ENCODE measurements at regions not wholly inside any gene's neighbourhood (a gene's known extent, or its start where the extent isn't known, plus 50 kb on each side); places are given as distances from the start of the nearest gene placed in this dataset.
"Not testable (repeated sequence)": the region's sequence is repeated elsewhere in the genome, so short reads cannot be mapped to it uniquely, and the experiment has no call there.

DNA sequence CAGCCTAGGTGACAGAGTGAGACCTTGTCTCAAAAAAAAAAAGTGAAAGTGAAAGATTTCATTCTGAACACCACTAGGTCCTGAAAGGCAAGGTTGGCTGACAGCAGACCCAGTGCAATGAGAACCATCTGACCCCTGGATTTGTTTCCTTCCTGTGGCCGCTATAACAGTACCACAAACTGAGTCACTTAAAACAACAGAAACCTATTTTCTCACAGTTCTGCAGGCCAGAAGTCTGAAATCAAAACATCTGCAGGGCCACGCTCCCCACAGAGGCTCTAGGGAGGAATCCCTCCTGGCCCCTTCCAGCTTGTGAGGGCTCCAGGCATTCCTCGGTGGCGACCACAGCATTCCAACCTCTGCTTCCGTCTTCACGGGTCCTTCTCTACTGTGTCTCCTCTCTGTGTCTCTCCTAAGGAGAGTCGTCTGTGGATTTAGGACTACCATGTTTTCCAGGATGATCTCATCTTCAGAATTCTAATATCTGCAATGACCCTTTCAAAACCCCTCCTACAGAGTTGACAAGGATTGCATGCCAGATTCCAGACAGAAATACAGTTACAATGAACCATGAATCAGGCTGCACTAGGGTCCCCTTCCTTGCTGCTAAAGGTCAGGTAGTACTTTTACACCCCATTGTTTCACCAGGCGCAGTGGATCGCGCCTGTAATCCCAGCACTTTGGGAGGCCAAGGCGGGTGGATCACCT lies 78.0 kb upstream of the ADGRL1 start:
- not testable (repeated sequence) for DNase-seq

DNA sequence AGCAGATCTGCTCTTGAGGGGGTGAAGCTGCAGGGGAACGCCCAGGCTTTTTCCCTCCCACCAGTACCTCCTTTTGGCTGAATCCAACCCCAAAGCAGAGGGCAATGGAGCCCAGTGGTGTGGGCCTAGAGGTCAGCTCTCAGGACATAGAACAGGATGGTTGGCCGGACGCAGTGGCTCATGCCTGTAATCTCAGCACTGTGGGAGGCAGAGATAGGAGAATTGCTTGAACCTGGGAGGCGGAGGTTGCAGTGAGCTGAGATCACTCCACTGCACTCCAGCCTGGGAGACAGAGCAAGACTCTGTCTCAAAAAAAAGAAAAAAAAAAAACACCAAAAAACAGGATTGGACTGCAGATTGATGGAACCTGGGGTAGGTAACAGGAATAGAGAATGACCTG lies 73.3 kb upstream of the ADGRL1 start:
- DNase-seq: not testable (repeated sequence)

GRCh38 chr19:14277608-14278007 lies 71.6 kb upstream of the ADGRL1 start:
- DNase-seq: no peak

DNA sequence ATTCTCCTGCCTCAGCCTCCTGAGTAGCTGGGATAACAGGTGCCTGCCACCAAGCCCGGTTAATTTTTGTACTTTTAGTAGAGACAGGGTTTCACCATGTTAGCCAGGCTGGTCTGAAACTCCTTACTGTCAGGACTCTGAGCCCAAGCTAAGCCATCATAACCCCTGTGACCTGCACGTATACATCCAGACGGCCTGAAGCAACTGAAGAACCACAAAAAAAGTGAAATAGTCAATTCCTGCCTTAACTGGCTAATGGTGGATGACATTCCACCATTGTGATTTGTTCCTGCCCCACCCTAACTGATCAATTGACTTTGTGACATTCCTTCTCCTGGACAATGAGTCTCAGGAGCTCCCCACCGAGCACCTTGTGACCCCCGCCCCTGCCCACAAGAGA lies 69.9 kb upstream of the ADGRL1 start:
- not testable (repeated sequence) for DNase-seq

- no peak for DNase-seq
These were observed 66.7 kb upstream of the ADGRL1 start for GRCh38 chr19:14272623-14273022.

DNA sequence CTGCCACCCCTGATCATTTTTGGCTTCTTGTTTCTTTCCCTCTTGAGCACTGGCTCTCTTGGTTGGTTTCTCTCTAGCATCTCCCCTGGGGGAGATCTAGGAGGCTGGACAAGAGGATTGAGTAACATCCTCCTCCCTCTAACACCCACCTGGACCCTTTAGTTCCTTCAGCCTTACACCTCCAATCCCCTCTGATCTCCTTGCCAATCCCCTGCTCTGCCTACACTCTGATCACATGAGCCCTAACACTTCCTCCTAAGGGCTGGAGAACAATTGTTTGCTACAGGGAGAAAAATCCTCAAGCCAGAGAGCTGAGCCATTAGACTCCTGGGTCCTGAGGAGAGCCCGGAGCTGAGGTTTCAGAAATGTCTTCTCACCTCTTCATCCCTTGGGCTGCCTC lies 65.9 kb upstream of the ADGRL1 start:
- DNase-seq: no peak

- DNase-seq: not testable (repeated sequence)
These were observed 64.6 kb upstream of the ADGRL1 start for GRCh38 chr19:14270557-14270956.

GRCh38 chr19:14267224-14267741 lies 61.3 kb upstream of the ADGRL1 start:
- no peak for DNase-seq

- not testable (repeated sequence) for DNase-seq
These were observed 60.2 kb upstream of the ADGRL1 start for GRCh38 chr19:14266208-14266607.

DNA sequence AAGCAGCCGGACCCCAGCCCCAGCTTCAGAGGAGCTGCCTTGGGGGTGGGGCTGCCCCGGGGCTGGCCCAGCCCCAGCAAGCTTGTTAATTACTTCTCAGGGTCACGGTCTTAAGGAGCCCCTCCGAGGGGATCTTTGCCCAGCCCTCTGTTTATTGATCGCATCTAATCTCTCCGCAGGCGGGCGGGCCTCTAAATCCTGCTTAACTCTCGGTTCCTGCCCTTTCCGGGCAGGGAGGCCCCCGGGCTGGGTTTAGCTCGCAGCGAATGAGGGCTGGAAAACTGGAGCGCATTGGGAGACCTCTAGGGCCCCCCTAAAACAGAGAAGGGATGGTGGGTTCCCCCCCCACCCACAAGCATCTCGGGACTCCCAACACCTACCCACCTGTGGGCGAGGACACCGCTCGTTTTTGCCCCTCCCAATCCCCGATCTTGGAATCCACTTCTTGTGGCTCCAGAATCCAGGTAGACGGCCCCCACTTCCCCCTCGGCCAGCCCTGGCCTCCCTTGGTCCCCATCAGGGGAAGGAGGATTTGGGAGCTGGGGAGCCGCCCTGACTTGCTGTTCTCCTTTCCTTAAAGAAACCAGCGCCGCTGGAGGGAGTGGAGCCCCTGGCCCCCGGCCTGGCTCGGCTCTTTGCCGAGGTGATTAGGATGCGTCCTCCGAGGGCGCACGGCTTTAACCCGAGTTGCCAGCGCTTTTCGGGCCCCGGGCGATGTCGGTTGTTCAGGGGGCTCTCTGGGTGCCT lies 59.5 kb upstream of the ADGRL1 start:
- DNase-seq: no peak

DNA sequence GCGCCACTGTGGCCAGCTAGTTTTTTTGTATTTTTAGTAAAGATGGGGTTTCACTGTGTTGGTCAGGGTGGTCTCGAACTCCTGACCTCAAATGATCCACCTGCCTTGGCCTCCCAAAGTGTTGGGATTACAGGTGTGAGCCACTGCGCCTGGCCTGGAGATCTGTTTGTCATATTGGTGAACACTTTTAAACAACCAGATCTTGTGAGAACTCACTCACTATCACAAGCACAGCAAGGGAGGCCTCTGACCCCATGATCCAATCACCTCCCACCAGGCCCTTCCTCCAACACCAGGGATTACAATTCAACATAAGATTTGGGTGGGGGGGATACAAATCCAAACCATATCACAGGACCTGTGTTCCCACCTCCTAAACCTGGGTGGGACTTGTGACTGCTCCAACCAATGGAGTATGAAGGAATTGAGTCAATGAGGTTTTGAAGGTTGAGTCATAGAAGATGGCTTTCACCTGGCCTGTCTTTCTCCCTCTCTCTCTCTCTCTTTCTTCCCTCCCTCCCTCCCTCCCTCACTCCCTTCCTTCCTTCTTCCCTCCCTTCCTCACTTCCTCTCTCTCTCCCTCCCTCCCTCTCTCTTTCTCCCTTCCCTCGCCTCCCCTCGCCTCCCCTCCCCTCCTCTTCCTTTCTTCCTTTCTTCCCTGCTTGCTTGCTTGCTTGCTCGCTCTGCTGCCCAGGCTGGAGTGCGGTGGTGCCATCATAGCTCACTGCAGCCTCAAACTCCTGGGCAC lies 50.1 kb upstream of the ADGRL1 start:
- DNase-seq: not testable (repeated sequence)

All from COR-L47 (cell line).